ENCODE measurements at regions not wholly inside any gene's neighbourhood (a gene's known extent, or its start where the extent isn't known, plus 50 kb on each side); places are given as distances from the start of the nearest gene placed in this dataset.

DNA sequence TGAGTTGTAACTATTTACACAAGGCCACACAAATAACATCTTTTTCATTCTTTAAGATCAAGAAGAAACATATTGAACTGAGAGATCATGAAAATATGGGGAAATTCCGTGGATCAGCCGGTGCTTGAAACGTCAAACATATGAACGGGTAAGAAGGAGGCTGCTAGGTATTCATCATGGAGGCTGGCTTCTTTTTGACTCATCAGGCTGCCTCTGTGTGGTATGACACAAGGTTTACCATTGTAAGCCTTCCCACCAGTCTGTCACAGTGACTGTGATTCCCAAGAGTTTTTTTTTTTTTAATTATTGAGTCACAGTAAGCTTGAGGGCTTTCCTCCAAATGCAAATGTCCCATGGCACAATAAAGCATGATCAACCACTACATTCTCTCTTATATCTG is 506.9 kb downstream of the BCL11A start:
- no peaks in the 10 kb centered on the region for H3K9me3 ChIP-seq
- FAIRE-seq (no peak), ATAC-seq (no peak), DNase-seq (ENCODE audit: low read depth in 1 of 2, low spot score in 1 of 2) (no peak)
- no peaks in the 10 kb centered on the region for H3K4me1 ChIP-seq
- H3K27ac ChIP-seq: no peak overlapping the region
- CTCF ChIA-PET: no interaction called here
- H3K4me2 ChIP-seq: no peak overlapping the region
- WGBS (ENCODE audit: missing lambda C conversion rate): 15% methylated on average over 4 of the region's 4 CpGs
- TF ChIP-seq ZC3H11A (IDR thresholded peaks at IDR 0.05) (no peak), MAZ (IDR thresholded peaks at IDR 0.05; ENCODE audit: borderline replicate concordance, low read depth, low read length) (no peak), ESRRA (IDR thresholded peaks at IDR 0.05; ENCODE audit: borderline replicate concordance, low read length) (no peak), KDM1A (IDR thresholded peaks at IDR 0.05; ENCODE audit: low read depth) (no peak), POLR2AphosphoS2 (conservative IDR thresholded peaks at IDR 0.05; ENCODE audit: low read length) (no peak), RCOR1 (IDR thresholded peaks at IDR 0.05; ENCODE audit: low read depth, low read length) (no peak), CBX8 (IDR thresholded peaks at IDR 0.05) (no peak), CHD2 (IDR thresholded peaks at IDR 0.05; ENCODE audit: low read length, partially characterized antibody) (no peak), SMC3 (IDR thresholded peaks at IDR 0.05) (no peak)
- TF ChIP-seq, protein P1, sequence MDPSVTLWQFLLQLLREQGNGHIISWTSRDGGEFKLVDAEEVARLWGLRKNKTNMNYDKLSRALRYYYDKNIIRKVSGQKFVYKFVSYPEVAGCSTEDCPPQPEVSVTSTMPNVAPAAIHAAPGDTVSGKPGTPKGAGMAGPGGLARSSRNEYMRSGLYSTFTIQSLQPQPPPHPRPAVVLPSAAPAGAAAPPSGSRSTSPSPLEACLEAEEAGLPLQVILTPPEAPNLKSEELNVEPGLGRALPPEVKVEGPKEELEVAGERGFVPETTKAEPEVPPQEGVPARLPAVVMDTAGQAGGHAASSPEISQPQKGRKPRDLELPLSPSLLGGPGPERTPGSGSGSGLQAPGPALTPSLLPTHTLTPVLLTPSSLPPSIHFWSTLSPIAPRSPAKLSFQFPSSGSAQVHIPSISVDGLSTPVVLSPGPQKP (IDR thresholded peaks at IDR 0.05; ENCODE audit: low read depth, low read length): no peak
- TF ChIP-seq, protein P2, sequence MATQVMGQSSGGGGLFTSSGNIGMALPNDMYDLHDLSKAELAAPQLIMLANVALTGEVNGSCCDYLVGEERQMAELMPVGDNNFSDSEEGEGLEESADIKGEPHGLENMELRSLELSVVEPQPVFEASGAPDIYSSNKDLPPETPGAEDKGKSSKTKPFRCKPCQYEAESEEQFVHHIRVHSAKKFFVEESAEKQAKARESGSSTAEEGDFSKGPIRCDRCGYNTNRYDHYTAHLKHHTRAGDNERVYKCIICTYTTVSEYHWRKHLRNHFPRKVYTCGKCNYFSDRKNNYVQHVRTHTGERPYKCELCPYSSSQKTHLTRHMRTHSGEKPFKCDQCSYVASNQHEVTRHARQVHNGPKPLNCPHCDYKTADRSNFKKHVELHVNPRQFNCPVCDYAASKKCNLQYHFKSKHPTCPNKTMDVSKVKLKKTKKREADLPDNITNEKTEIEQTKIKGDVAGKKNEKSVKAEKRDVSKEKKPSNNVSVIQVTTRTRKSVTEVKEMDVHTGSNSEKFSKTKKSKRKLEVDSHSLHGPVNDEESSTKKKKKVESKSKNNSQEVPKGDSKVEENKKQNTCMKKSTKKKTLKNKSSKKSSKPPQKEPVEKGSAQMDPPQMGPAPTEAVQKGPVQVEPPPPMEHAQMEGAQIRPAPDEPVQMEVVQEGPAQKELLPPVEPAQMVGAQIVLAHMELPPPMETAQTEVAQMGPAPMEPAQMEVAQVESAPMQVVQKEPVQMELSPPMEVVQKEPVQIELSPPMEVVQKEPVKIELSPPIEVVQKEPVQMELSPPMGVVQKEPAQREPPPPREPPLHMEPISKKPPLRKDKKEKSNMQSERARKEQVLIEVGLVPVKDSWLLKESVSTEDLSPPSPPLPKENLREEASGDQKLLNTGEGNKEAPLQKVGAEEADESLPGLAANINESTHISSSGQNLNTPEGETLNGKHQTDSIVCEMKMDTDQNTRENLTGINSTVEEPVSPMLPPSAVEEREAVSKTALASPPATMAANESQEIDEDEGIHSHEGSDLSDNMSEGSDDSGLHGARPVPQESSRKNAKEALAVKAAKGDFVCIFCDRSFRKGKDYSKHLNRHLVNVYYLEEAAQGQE (IDR thresholded peaks at IDR 0.05): no peak
- H3K4me3 ChIP-seq: no peak overlapping the region
- POLR2A ChIA-PET: no interaction called here

DNA sequence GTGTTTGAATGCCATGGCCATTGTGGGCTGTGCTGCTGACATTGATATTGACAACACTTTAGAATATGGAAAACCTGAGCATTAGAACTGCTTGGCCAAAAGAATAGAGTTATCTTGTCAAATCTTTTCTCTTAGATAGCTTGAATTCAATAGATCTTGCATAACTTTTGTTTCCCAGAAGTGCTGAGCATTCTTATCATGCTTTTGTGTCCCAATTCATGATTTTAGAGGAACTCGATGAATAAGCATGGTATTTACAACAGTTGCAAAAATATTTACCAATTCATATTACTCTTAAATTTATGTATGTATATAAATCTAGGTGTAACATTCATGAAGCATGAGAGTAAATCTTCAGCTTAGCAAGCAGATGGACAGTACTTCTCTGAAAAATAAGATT is 508.0 kb downstream of the BCL11A start:
- no peaks in the 10 kb centered on the region for H3K9me3 ChIP-seq
- no peak overlapping the region for H3K4me3 ChIP-seq
- CTCF ChIA-PET: no interaction called here
- H3K27ac ChIP-seq: no peak overlapping the region
- DNase-seq (ENCODE audit: low read depth in 1 of 2, low spot score in 1 of 2) (no peak), FAIRE-seq (no peak), ATAC-seq (no peak)
- TF ChIP-seq POLR2AphosphoS2 (conservative IDR thresholded peaks at IDR 0.05; ENCODE audit: low read length) (no peak), HDAC2 (IDR thresholded peaks at IDR 0.05) (no peak), ATOH8 (CRISPR knock-in tag; IDR thresholded peaks at IDR 0.05; ENCODE audit: low read depth) (no peak), RCOR1 (IDR thresholded peaks at IDR 0.05; ENCODE audit: low read depth, low read length) (no peak)
- TF ChIP-seq, protein P2 (IDR thresholded peaks at IDR 0.05): no peak
- POLR2A ChIA-PET: no interaction called here
- no peaks in the 10 kb centered on the region for H3K4me1 ChIP-seq
- WGBS (ENCODE audit: missing lambda C conversion rate): 6% methylated on average over 1 of the region's 1 CpG
- H3K4me2 ChIP-seq: no peak overlapping the region

DNA sequence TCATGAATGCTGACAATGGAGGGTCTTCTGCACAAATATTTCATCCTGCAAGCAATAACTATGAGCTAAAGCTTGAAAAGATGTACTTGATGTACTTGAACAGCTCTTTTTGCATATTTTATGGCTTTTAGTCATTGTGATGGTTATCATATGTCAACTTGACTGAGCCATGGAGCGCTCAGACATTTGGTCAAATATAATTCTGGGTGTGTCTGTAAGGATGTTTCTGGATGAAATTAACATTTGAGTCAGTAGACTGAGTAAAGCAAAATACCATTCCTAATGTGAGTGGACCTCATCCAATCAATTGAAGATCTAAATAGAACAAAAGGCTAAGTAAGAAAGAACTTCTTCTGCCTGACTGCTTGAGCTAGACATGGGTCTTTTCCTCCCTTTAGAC is 509.0 kb downstream of the BCL11A start:
- FAIRE-seq (no peak), DNase-seq (ENCODE audit: low read depth in 1 of 2, low spot score in 1 of 2) (no peak), ATAC-seq (no peak)
- H3K27ac ChIP-seq: no peak overlapping the region
- 0% methylated on average over 1 of the region's 1 CpG for WGBS (ENCODE audit: missing lambda C conversion rate)
- POLR2A ChIA-PET: no interaction called here
- no peaks in the 10 kb centered on the region for H3K9me3 ChIP-seq
- CTCF ChIA-PET: no interaction called here
- no peak overlapping the region for H3K4me2 ChIP-seq
- no peaks in the 10 kb centered on the region for H3K4me1 ChIP-seq
- no peak overlapping the region for H3K4me3 ChIP-seq
- TF ChIP-seq, protein P3, sequence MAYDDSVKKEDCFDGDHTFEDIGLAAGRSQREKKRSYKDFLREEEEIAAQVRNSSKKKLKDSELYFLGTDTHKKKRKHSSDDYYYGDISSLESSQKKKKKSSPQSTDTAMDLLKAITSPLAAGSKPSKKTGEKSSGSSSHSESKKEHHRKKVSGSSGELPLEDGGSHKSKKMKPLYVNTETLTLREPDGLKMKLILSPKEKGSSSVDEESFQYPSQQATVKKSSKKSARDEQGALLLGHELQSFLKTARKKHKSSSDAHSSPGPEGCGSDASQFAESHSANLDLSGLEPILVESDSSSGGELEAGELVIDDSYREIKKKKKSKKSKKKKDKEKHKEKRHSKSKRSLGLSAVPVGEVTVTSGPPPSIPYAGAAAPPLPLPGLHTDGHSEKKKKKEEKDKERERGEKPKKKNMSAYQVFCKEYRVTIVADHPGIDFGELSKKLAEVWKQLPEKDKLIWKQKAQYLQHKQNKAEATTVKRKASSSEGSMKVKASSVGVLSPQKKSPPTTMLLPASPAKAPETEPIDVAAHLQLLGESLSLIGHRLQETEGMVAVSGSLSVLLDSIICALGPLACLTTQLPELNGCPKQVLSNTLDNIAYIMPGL (CRISPR knock-in tag; IDR thresholded peaks at IDR 0.05; ENCODE audit: borderline replicate concordance): no peak
- TF ChIP-seq HOXB5 (CRISPR knock-in tag; IDR thresholded peaks at IDR 0.05) (no peak), ZNF302 (CRISPR knock-in tag; IDR thresholded peaks at IDR 0.05) (no peak), RARB (CRISPR knock-in tag; IDR thresholded peaks at IDR 0.05) (no peak), PHF8 (IDR thresholded peaks at IDR 0.05; ENCODE audit: borderline replicate concordance, low read depth) (no peak), PBX3 (IDR thresholded peaks at IDR 0.05) (no peak), HOXB13 (CRISPR knock-in tag; IDR thresholded peaks at IDR 0.05; ENCODE audit: low read depth) (no peak)
- TF ChIP-seq, protein P1 (IDR thresholded peaks at IDR 0.05; ENCODE audit: low read depth, low read length): no peak

Data from A549 (cell line).